ENCODE measurements at regions not wholly inside any gene's neighbourhood (a gene's known extent, or its start where the extent isn't known, plus 50 kb on each side); places are given as distances from the start of the nearest gene placed in this dataset.

DNA sequence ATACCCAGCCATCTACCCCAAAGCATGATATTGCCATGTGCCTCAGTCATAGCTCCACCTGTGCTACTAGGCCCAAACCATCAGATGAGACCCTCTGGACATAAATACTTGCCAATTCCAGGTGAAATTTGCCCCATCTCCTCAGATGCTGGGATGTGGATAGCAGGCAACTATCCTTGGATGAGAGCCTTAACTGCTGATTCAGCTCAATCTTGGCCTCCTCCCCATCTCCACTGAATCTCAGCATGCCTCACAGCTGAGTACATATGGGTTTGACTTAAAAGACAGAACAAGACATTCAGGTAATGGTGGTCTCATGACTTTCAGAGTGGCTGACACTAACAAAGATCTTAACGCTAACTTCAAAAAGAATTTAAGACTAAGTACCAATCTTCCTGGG is 50.8 kb upstream of the KLHL13 start:
- TF ChIP-seq POLR2A (IDR thresholded peaks at IDR 0.05; ENCODE audit: low read depth, low read length) (no peak), POLR2AphosphoS5 (IDR thresholded peaks at IDR 0.05; ENCODE audit: low read depth, low read length) (no peak), TAF1 (IDR thresholded peaks at IDR 0.05; ENCODE audit: low read depth, low read length) (no peak), SPI1 (IDR thresholded peaks at IDR 0.05; ENCODE audit: low read depth, low read length) (no peak), POU2F2 (IDR thresholded peaks at IDR 0.05; ENCODE audit: low read depth, low read length) (no peak)
